ENCODE measurements at regions not wholly inside any gene's neighbourhood (a gene's known extent, or its start where the extent isn't known, plus 50 kb on each side); places are given as distances from the start of the nearest gene placed in this dataset.

DNA sequence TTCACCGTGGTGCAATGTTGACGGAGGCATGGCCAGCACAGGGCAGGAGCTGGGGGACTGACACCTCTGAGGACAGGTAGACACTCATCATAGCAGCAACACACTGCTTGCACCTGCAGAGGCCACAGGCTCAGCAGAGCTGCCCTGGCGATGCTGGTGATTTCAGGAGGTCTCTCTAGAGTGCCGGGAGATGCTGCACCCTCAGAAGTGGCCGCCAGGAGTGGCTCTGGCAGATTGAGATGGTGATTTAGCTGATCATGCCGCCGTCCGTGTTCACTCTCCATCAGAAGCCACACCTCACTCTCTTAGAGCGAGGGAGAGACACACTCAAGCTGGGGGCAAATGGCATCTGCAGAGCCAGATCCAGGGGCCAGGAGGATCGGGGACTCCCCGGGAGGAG is 244.6 kb upstream of the SGCG start:
- TF ChIP-seq, protein P1, sequence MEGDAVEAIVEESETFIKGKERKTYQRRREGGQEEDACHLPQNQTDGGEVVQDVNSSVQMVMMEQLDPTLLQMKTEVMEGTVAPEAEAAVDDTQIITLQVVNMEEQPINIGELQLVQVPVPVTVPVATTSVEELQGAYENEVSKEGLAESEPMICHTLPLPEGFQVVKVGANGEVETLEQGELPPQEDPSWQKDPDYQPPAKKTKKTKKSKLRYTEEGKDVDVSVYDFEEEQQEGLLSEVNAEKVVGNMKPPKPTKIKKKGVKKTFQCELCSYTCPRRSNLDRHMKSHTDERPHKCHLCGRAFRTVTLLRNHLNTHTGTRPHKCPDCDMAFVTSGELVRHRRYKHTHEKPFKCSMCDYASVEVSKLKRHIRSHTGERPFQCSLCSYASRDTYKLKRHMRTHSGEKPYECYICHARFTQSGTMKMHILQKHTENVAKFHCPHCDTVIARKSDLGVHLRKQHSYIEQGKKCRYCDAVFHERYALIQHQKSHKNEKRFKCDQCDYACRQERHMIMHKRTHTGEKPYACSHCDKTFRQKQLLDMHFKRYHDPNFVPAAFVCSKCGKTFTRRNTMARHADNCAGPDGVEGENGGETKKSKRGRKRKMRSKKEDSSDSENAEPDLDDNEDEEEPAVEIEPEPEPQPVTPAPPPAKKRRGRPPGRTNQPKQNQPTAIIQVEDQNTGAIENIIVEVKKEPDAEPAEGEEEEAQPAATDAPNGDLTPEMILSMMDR (IDR thresholded peaks at IDR 0.05) = no peak
- TF ChIP-seq POLR2A (IDR thresholded peaks at IDR 0.05) = no peak
